ENCODE measurements at regions not wholly inside any gene's neighbourhood (a gene's known extent, or its start where the extent isn't known, plus 50 kb on each side); places are given as distances from the start of the nearest gene placed in this dataset.

- TF ChIP-seq CTCF (IDR thresholded peaks at IDR 0.05 in 8 of 11, conservative IDR thresholded peaks at IDR 0.05 in 3 of 11) (no peak), POLR2A (IDR thresholded peaks at IDR 0.05) (no peak), POLR2AphosphoS5 (IDR thresholded peaks at IDR 0.05) (no peak)
Measured at GRCh38 chr21:36210779-36211659, 54.4 kb downstream of the DOP1B start.

Measured in spleen (tissue), 7 donors.